IMR-90 (cell line): ENCODE measurements at regions not wholly inside any gene's neighbourhood (a gene's known extent, or its start where the extent isn't known, plus 50 kb on each side); places are given as distances from the start of the nearest gene placed in this dataset.

ENCODE experiments used
- ATAC-seq: fragments of 200-7000 bp; cut with Tn5 transposase; 2 replicates; pipeline ENCODE4 v1.9.1; 2020; ENCODE audit warnings: low read depth, mild to moderate bottlenecking, moderate library complexity
- BruUV-seq: library from RNA; stranded (reverse); fragments of 400-500 nt; replicated peaks from 2 replicates; lab custom pipeline; 2021; lab: Mats Ljungman, UMichigan
- CTCF ChIA-PET: fragments of 300-600 bp; formaldehyde crosslinking; extraction: SDS; loops from one replicate; lab custom pipeline; 2021; ENCODE audit warnings: antibody characterized with exemption; lab: Yijun Ruan, JAX
- POLR2A ChIA-PET: fragments of 300-600 bp; sonication (Branson Sonifier 250); formaldehyde crosslinking; loops from one replicate; lab custom pipeline; 2022; ENCODE audit warnings: antibody characterized with exemption; ENCODE audit not compliant: unreplicated experiment; lab: Charles Lee
- DNase-seq: peaks from one replicate; pipeline ENCODE4 v3.0.0; 2013
- H2AFZ ChIP-seq: replicated peaks from 2 replicates; pipeline ENCODE3; 2013; ENCODE audit warnings: low read length, mild to moderate bottlenecking; ENCODE audit not compliant: poor library complexity
- H2AK5ac ChIP-seq: 2 replicates; pipeline ENCODE4 v1.6.1; 2013; ENCODE audit warnings: low read depth, low read length, inconsistent platforms
- H2AK9ac ChIP-seq: replicated peaks from 2 replicates; pipeline ENCODE3; 2013; ENCODE audit warnings: mild to moderate bottlenecking, low read depth, low read length, moderate library complexity; ENCODE audit not compliant: poor library complexity
- H2BK120ac ChIP-seq: 2 replicates; pipeline ENCODE4 v1.6.1; 2013; ENCODE audit warnings: low read depth, low read length, inconsistent platforms
- H2BK15ac ChIP-seq: 3 replicates; pipeline ENCODE4 v1.6.1; 2013; ENCODE audit warnings: low read depth, low read length, inconsistent platforms
- H2BK20ac ChIP-seq: 2 replicates; pipeline ENCODE4 v1.6.1; 2013; ENCODE audit warnings: low read depth, mild to moderate bottlenecking, inconsistent platforms, low read length, moderate library complexity
- H2BK5ac ChIP-seq: 2 replicates; pipeline ENCODE4 v1.6.1; 2013; ENCODE audit warnings: mild to moderate bottlenecking, low read depth, low read length, inconsistent platforms; ENCODE audit not compliant: poor library complexity, severe bottlenecking
- H3K14ac ChIP-seq: replicated peaks from 2 replicates; pipeline ENCODE4 v1.6.1; 2013; ENCODE audit warnings: low read depth, low read length, inconsistent platforms
- H3K18ac ChIP-seq: 2 replicates; pipeline ENCODE4 v1.6.1; 2013; ENCODE audit warnings: low read depth, low read length, control low read depth
- H3K23ac ChIP-seq: 2 replicates; pipeline ENCODE4 v1.6.1; 2013; ENCODE audit warnings: low read depth, low read length, inconsistent platforms
- H3K27ac ChIP-seq: 2 replicates; pipeline ENCODE4 v1.5.1; 2013; ENCODE audit warnings: mild to moderate bottlenecking, control low read depth, low read length; ENCODE audit not compliant: insufficient read depth
- H3K27me3 ChIP-seq: 2 replicates; pipeline ENCODE4 v1.6.1; 2013; ENCODE audit warnings: low read length; ENCODE audit not compliant: control insufficient read depth, insufficient read depth
- H3K36me3 ChIP-seq: 2 replicates; pipeline ENCODE4 v1.6.1; 2013; ENCODE audit warnings: low read length, mixed read lengths; ENCODE audit not compliant: control insufficient read depth, insufficient read depth
- H3K4ac ChIP-seq: 2 replicates; pipeline ENCODE4 v1.6.1; 2013; ENCODE audit warnings: low read depth, low read length, inconsistent platforms
- H3K4me1 ChIP-seq: 2 replicates; pipeline ENCODE4 v1.6.1; 2013; ENCODE audit warnings: low read length, mixed read lengths; ENCODE audit not compliant: control insufficient read depth, insufficient read depth
- H3K4me2 ChIP-seq: 2 replicates; pipeline ENCODE4 v1.6.1; 2013; ENCODE audit warnings: low read depth, mild to moderate bottlenecking, control low read depth, low read length, moderate library complexity
- H3K4me3 ChIP-seq: 2 replicates; pipeline ENCODE4 v1.5.1; 2013; ENCODE audit warnings: low read depth, mild to moderate bottlenecking, control low read depth, low read length, moderate library complexity; ENCODE audit not compliant: insufficient read depth
- H3K56ac ChIP-seq: 2 replicates; pipeline ENCODE4 v1.6.1; 2013; ENCODE audit warnings: low read length, inconsistent platforms; ENCODE audit not compliant: insufficient read depth; ENCODE audit errors: extremely low read depth
- H3K79me1 ChIP-seq, 2 experiments: 2 replicates each; pipeline ENCODE4 v1.6.1; 2013; ENCODE audit warnings: low read length in 2 of 2, inconsistent platforms in 1 of 2, low read depth in 1 of 2
- H3K9ac ChIP-seq: 2 replicates; pipeline ENCODE4 v1.6.1; 2013; ENCODE audit warnings: low read depth, low read length, control low read depth
- H3K9me1 ChIP-seq: 2 replicates; pipeline ENCODE4 v1.6.1; 2013; ENCODE audit warnings: low read length, inconsistent platforms; ENCODE audit not compliant: insufficient read depth
- H3K9me3 ChIP-seq: 2 replicates; pipeline ENCODE4 v1.6.1; 2013; ENCODE audit warnings: low read length; ENCODE audit not compliant: control insufficient read depth, insufficient read depth
- H4K20me1 ChIP-seq: 2 replicates; pipeline ENCODE4 v1.6.1; 2013; ENCODE audit warnings: low read length, inconsistent platforms; ENCODE audit not compliant: insufficient read depth
- H4K5ac ChIP-seq: 2 replicates; pipeline ENCODE4 v1.6.1; 2013; ENCODE audit warnings: mild to moderate bottlenecking, low read depth, low read length, control low read depth
- H4K8ac ChIP-seq, 2 experiments: 2 replicates each; pipeline ENCODE4 v1.6.1; 2013; ENCODE audit warnings: low read depth in 2 of 2, low read length in 2 of 2, control low read depth in 1 of 2, inconsistent platforms in 1 of 2
- H4K91ac ChIP-seq: 2 replicates; pipeline ENCODE4 v1.6.1; 2013; ENCODE audit warnings: low read depth, low read length, inconsistent platforms; ENCODE audit not compliant: insufficient read depth
- BHLHE40 ChIP-seq: fragments of 150-350 bp; IDR thresholded peaks from 2 replicates; pipeline ENCODE4 v1.6.1; 2016; ENCODE audit warnings: mild to moderate bottlenecking, low read depth, low read length
- CEBPB ChIP-seq: IDR thresholded peaks from 2 replicates; pipeline ENCODE4 v1.6.1; 2012; ENCODE audit warnings: low read depth, low read length, improper control_type of control experiment
- CHD1 ChIP-seq: IDR thresholded peaks from 2 replicates; pipeline ENCODE4 v1.6.1; 2012; ENCODE audit warnings: low read depth, low read length, improper control_type of control experiment
- FOS ChIP-seq: fragments of 150-350 bp; IDR thresholded peaks from 2 replicates; pipeline ENCODE4 v1.6.1; 2016; ENCODE audit warnings: low read depth, low read length
- MAFK ChIP-seq: IDR thresholded peaks from 2 replicates; pipeline ENCODE4 v1.6.1; 2012; ENCODE audit warnings: low read depth, low read length, improper control_type of control experiment
- MAZ ChIP-seq: IDR thresholded peaks from 2 replicates; pipeline ENCODE4 v1.6.1; 2012; ENCODE audit warnings: low read depth, mild to moderate bottlenecking, low read length, improper control_type of control experiment, moderate library complexity, borderline replicate concordance
- MXI1 ChIP-seq: IDR thresholded peaks from 2 replicates; pipeline ENCODE4 v1.6.1; 2012; ENCODE audit warnings: low read depth, mild to moderate bottlenecking, low read length, moderate library complexity, borderline replicate concordance
- NFE2L2 ChIP-seq: fragments of 150-350 bp; IDR thresholded peaks from 2 replicates; pipeline ENCODE4 v1.6.1; 2016; ENCODE audit warnings: low read depth, mild to moderate bottlenecking, low read length
- POLR2A ChIP-seq: IDR thresholded peaks from 2 replicates; pipeline ENCODE4 v1.6.1; 2012; ENCODE audit warnings: mild to moderate bottlenecking, low read depth, low read length
- RFX5 ChIP-seq: IDR thresholded peaks from 2 replicates; pipeline ENCODE4 v1.8.0; 2012; ENCODE audit warnings: low read depth, mild to moderate bottlenecking, low read length, moderate library complexity
- SMC3 ChIP-seq: fragments of 150-350 bp; IDR thresholded peaks from 2 replicates; pipeline ENCODE4 v1.6.1; 2016; ENCODE audit warnings: low read depth, mild to moderate bottlenecking, antibody characterized with exemption, low read length, moderate library complexity
- WGBS, 2 experiments: methylation state at CpG; one replicate each; pipeline versions ENCODE4 v1.1.5 to v1.1.7; 2013; ENCODE audit warnings: missing lambda C conversion rate in 2 of 2; ENCODE audit not compliant: insufficient read length in 1 of 2; ENCODE audit errors: extremely low coverage in 2 of 2; 5-methylcytosine and 5-hydroxymethylcytosine counted together
- dilution Hi-C: fragments of 300-500 bp; cut with HindIII; formaldehyde crosslinking; loops from one replicate; pipeline ENCODE4 v1.14.3; 2018; ENCODE audit warnings: low sequenced_read_pairs; ENCODE audit not compliant: unreplicated experiment
- in situ Hi-C: fragments of 300-500 bp; cut with MboI; formaldehyde crosslinking; loops from 3 replicates; pipeline ENCODE4 v1.14.3; 2019; ENCODE audit warnings: low sequenced_read_pairs, inconsistent platforms, mixed read lengths
- intact Hi-C: fragments of 100-400 bp; cut with micrococcal nuclease; formaldehyde crosslinking; loops from 2 replicates; pipeline ENCODE4 v1.10.0; 2022
- TF ChIP-seq, protein P1 (sequence below): fragments of 150-350 bp; IDR thresholded peaks from 2 replicates; pipeline ENCODE4 v1.6.1; 2017; ENCODE audit warnings: mild to moderate bottlenecking, antibody characterized with exemption, low read length, low read depth
- TF ChIP-seq, protein P2 (sequence below): fragments of 150-350 bp; IDR thresholded peaks from 2 replicates; pipeline ENCODE4 v1.6.1; 2016; ENCODE audit warnings: low read depth, mild to moderate bottlenecking, low read length, moderate library complexity, borderline replicate concordance
- TF ChIP-seq, protein P3 (sequence below): conservative IDR thresholded peaks from 2 replicates; pipeline ENCODE4 v1.5.1; 2012; ENCODE audit warnings: mild to moderate bottlenecking, low read depth, low read length, improper control_type of control experiment

DNA sequence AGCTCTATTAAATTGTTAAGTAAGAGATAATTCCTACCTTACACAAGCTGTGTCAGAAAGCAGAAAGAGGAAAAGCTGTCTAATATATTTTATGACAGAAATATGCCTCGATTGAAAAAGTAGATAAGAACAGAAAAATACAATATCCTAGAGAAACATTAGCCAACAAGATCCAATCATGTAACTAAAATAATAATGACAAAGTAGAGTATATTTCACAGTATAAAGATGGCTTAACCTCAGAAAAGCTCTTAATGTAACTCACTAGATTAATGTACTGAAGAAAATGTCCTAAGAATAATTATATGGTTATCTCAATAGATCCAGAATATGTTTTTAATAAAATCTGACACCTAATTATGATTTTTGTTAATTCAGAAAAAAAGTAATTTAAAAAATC, 89.8 kb upstream of the HABP2 start:
- no peak for TF ChIP-seq POLR2A
- TF ChIP-seq, protein P1, sequence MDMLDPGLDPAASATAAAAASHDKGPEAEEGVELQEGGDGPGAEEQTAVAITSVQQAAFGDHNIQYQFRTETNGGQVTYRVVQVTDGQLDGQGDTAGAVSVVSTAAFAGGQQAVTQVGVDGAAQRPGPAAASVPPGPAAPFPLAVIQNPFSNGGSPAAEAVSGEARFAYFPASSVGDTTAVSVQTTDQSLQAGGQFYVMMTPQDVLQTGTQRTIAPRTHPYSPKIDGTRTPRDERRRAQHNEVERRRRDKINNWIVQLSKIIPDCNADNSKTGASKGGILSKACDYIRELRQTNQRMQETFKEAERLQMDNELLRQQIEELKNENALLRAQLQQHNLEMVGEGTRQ: no peak
- TF ChIP-seq SMC3: no peak
- TF ChIP-seq MAZ: no peak
- no peak for TF ChIP-seq FOS
- TF ChIP-seq, protein P2, sequence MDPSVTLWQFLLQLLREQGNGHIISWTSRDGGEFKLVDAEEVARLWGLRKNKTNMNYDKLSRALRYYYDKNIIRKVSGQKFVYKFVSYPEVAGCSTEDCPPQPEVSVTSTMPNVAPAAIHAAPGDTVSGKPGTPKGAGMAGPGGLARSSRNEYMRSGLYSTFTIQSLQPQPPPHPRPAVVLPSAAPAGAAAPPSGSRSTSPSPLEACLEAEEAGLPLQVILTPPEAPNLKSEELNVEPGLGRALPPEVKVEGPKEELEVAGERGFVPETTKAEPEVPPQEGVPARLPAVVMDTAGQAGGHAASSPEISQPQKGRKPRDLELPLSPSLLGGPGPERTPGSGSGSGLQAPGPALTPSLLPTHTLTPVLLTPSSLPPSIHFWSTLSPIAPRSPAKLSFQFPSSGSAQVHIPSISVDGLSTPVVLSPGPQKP: no peak
- TF ChIP-seq, protein P3, sequence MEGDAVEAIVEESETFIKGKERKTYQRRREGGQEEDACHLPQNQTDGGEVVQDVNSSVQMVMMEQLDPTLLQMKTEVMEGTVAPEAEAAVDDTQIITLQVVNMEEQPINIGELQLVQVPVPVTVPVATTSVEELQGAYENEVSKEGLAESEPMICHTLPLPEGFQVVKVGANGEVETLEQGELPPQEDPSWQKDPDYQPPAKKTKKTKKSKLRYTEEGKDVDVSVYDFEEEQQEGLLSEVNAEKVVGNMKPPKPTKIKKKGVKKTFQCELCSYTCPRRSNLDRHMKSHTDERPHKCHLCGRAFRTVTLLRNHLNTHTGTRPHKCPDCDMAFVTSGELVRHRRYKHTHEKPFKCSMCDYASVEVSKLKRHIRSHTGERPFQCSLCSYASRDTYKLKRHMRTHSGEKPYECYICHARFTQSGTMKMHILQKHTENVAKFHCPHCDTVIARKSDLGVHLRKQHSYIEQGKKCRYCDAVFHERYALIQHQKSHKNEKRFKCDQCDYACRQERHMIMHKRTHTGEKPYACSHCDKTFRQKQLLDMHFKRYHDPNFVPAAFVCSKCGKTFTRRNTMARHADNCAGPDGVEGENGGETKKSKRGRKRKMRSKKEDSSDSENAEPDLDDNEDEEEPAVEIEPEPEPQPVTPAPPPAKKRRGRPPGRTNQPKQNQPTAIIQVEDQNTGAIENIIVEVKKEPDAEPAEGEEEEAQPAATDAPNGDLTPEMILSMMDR: no peak
- TF ChIP-seq NFE2L2: no peak
- no peak for TF ChIP-seq CHD1
- no peak for TF ChIP-seq MXI1
- TF ChIP-seq BHLHE40: no peak
- no peak for TF ChIP-seq RFX5
- TF ChIP-seq MAFK: no peak
- no peak for TF ChIP-seq CEBPB
- Histone ChIP-seq H3K27ac (no peak overlapping the region), H2AK5ac (no peak overlapping the region), H3K23ac (no peak overlapping the region), H3K56ac (no peak overlapping the region), H3K36me3 (no peaks in the 10 kb centered on the region), H2BK20ac (no peak overlapping the region), H4K91ac (no peak overlapping the region), H3K4me3 (no peak overlapping the region), H2BK120ac (no peak overlapping the region), H3K27me3 (no peaks in the 10 kb centered on the region; the same call in 1 of the 2 replicates), H3K18ac (no peak overlapping the region), H2BK15ac (no peak overlapping the region), H3K14ac (no peak overlapping the region), H3K4me2 (no peak overlapping the region), H2AFZ (no peak overlapping the region), H3K9ac (no peak overlapping the region), H4K5ac (no peak overlapping the region), H3K9me3 (no peaks in the 10 kb centered on the region), H3K79me1 (no peaks in the 10 kb centered on the region), H3K4ac (no peak overlapping the region), H3K9me1 (no peaks in the 10 kb centered on the region), H4K20me1 (no peaks in the 10 kb centered on the region), H4K8ac (no peak overlapping the region), H2BK5ac (no peak overlapping the region), H3K4me1 (no peaks in the 10 kb centered on the region), H2AK9ac (no peak overlapping the region)
- ChIA-PET CTCF (no interaction called here), POLR2A (no interaction called here)
- in situ Hi-C loops: no loop called here
- no TSS peak for BruUV-seq
- ATAC-seq: no peak
- dilution Hi-C loops: no loop called here
- no peak for DNase-seq
- intact Hi-C loops: no loop called here
- WGBS, 2 experiments: no CpG with 5 or more reads among the region's 1 CpG
